Sigmoid colon (tissue), 4 donors: ENCODE measurements at regions not wholly inside any gene's neighbourhood (a gene's known extent, or its start where the extent isn't known, plus 50 kb on each side); places are given as distances from the start of the nearest gene placed in this dataset.

Experiments
- POLR2A ChIP-seq, 2 donors: fragments of 450-650 bp; IDR thresholded peaks; one replicate each; pipeline ENCODE4 v1.6.1; 2016; ENCODE audit warnings: antibody characterized with exemption in 2 of 2, mild to moderate bottlenecking in 2 of 2, moderate library complexity in 2 of 2
- POLR2AphosphoS5 ChIP-seq, 4 donors: sonication (generic); formaldehyde crosslinking; IDR thresholded peaks; one replicate each; pipeline ENCODE4 v1.6.1; 2017; ENCODE audit warnings: antibody characterized with exemption in 4 of 4
- TF ChIP-seq, protein P1 (sequence below), 4 experiments: fragments of 450-650 bp in 3 of 4; fragments of 200-600 bp in 1 of 4; IDR thresholded peaks; one replicate each; pipeline ENCODE4 v1.5.1; 2016 to 2019; ENCODE audit warnings: antibody characterized with exemption in 4 of 4, mild to moderate bottlenecking in 3 of 4, moderate library complexity in 2 of 4

DNA sequence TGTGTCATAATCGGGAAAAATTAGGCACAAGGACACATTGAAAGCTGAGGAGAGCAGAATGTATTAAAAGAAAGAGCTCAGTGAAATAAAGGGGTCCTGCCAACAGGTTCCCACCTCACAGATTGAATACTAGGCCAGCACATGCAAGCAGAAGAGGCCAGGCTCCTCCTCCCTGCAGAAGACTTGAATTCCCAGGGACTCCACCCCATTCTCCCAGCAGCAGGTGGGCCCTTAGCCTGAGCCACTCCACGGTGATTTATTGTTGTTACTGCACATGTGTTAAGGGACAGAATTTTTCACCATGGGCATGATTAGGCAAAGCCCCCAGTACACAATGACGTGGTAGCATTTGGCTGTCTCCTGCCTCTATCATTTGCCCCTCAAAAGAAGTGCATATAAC, 1844.7 kb downstream of the NCAM2 start:
- TF ChIP-seq, protein P1, sequence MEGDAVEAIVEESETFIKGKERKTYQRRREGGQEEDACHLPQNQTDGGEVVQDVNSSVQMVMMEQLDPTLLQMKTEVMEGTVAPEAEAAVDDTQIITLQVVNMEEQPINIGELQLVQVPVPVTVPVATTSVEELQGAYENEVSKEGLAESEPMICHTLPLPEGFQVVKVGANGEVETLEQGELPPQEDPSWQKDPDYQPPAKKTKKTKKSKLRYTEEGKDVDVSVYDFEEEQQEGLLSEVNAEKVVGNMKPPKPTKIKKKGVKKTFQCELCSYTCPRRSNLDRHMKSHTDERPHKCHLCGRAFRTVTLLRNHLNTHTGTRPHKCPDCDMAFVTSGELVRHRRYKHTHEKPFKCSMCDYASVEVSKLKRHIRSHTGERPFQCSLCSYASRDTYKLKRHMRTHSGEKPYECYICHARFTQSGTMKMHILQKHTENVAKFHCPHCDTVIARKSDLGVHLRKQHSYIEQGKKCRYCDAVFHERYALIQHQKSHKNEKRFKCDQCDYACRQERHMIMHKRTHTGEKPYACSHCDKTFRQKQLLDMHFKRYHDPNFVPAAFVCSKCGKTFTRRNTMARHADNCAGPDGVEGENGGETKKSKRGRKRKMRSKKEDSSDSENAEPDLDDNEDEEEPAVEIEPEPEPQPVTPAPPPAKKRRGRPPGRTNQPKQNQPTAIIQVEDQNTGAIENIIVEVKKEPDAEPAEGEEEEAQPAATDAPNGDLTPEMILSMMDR (IDR thresholded peaks at IDR 0.05) = no peak
- TF ChIP-seq POLR2A (IDR thresholded peaks at IDR 0.05) (no peak), POLR2AphosphoS5 (IDR thresholded peaks at IDR 0.05) (no peak)
